GM19438 (cell line): ENCODE measurements at regions not wholly inside any gene's neighbourhood (a gene's known extent, or its start where the extent isn't known, plus 50 kb on each side); places are given as distances from the start of the nearest gene placed in this dataset.
"Not testable (repeated sequence)": the region's sequence is repeated elsewhere in the genome, so short reads cannot be mapped to it uniquely, and the experiment has no call there.

Experiments used
- ATAC-seq: cut with Tn5 transposase; IDR thresholded peaks from one replicate; pipeline ENCODE4 v1.9.1; 2021; ENCODE audit warnings: low read depth; ENCODE audit not compliant: unreplicated experiment

GRCh38 chr15:26280281-26280680, 417.2 kb upstream of the ATP10A start:
- no peak for ATAC-seq

GRCh38 chr15:26261966-26262365, 398.8 kb upstream of the ATP10A start:
- ATAC-seq = no peak

- no peak for ATAC-seq
Measured at GRCh38 chr15:26261413-26261812, 398.3 kb upstream of the ATP10A start.

- ATAC-seq = no peak
Measured at GRCh38 chr15:26260517-26261133, 397.5 kb upstream of the ATP10A start.

GRCh38 chr15:26259581-26259980, 396.5 kb upstream of the ATP10A start:
- no peak for ATAC-seq

GRCh38 chr15:26244782-26245181, 381.7 kb upstream of the ATP10A start:
- ATAC-seq = not testable (repeated sequence)

- ATAC-seq = no peak
Measured at GRCh38 chr15:26243382-26243781, 380.3 kb upstream of the ATP10A start.

- ATAC-seq = no peak
Measured at GRCh38 chr15:26242565-26243071, 379.5 kb upstream of the ATP10A start.

- no peak for ATAC-seq
Measured at GRCh38 chr15:26235864-26236263, 372.7 kb upstream of the ATP10A start.

- ATAC-seq = no peak
Measured at GRCh38 chr15:26234976-26235767, 372.0 kb upstream of the ATP10A start.

- no peak for ATAC-seq
Measured at GRCh38 chr15:26232691-26233090, 369.6 kb upstream of the ATP10A start.

- ATAC-seq = no peak
Measured at GRCh38 chr15:26231096-26231495, 368.0 kb upstream of the ATP10A start.

GRCh38 chr15:26224266-26224665, 361.1 kb upstream of the ATP10A start:
- no peak for ATAC-seq

- no peak for ATAC-seq
Measured at GRCh38 chr15:26223720-26224119, 360.6 kb upstream of the ATP10A start.

- ATAC-seq = no peak
Measured at GRCh38 chr15:26222781-26223180, 359.7 kb upstream of the ATP10A start.

- ATAC-seq = not testable (repeated sequence)
Measured at GRCh38 chr15:26217043-26217442, 353.9 kb upstream of the ATP10A start.

GRCh38 chr15:26214290-26214689, 351.2 kb upstream of the ATP10A start:
- no peak for ATAC-seq

GRCh38 chr15:26213427-26213826, 350.3 kb upstream of the ATP10A start:
- no peak for ATAC-seq

GRCh38 chr15:26212109-26212508, 349.0 kb upstream of the ATP10A start:
- no peak for ATAC-seq

- ATAC-seq = no peak
Measured at GRCh38 chr15:26210980-26211379, 347.9 kb upstream of the ATP10A start.

- no peak for ATAC-seq
Measured at GRCh38 chr15:26201177-26201858, 338.2 kb upstream of the ATP10A start.
